HEK293 (cell line): ENCODE measurements at regions not wholly inside any gene's neighbourhood (a gene's known extent, or its start where the extent isn't known, plus 50 kb on each side); places are given as distances from the start of the nearest gene placed in this dataset.

Experiments used
- CTCF ChIA-PET: fragments of 350-600 bp; formaldehyde crosslinking; extraction: SDS; loops from one replicate; lab custom pipeline; 2021; ENCODE audit warnings: antibody characterized with exemption; lab: Yijun Ruan, JAX
- POLR2A ChIA-PET: fragments of 300-600 bp; formaldehyde crosslinking; extraction: SDS; loops from one replicate; lab custom pipeline; 2020; ENCODE audit warnings: antibody characterized with exemption, inconsistent platforms; lab: Yijun Ruan, JAX
- H3K27ac ChIP-seq: fragments of 200-500 bp; sonication (Bioruptor generic); 2 replicates; pipeline ENCODE4 v1.5.1; 2014; ENCODE audit warnings: low read depth, low read length, control low read depth, inconsistent platforms; ENCODE audit errors: extremely low read depth
- H3K36me3 ChIP-seq, 2 experiments: fragments of 200-500 bp in 1 of 2; sonication (Bioruptor generic) in 1 of 2; 1 replicate in 1 of 2; 2 replicates in 1 of 2; pipeline ENCODE4 v1.5.1; 2014 to 2017; ENCODE audit warnings: inconsistent platforms in 2 of 2, low read length in 2 of 2; ENCODE audit not compliant: control insufficient read depth in 2 of 2, insufficient read depth in 1 of 2
- H3K4me1 ChIP-seq: fragments of 200-500 bp; sonication (Bioruptor generic); 2 replicates; pipeline ENCODE4 v1.5.1; 2014; ENCODE audit warnings: mild to moderate bottlenecking, low read length, inconsistent platforms; ENCODE audit not compliant: control insufficient read depth, insufficient read depth
- H3K4me3 ChIP-seq: 2 replicates; pipeline ENCODE4 v1.5.1; 2011; ENCODE audit warnings: low read depth, mild to moderate bottlenecking, control low read depth, low read length, moderate library complexity
- H3K9me3 ChIP-seq: fragments of 200-500 bp; sonication (Bioruptor generic); 2 replicates; pipeline ENCODE4 v1.5.1; 2014; ENCODE audit warnings: low read depth, low read length, inconsistent platforms; ENCODE audit not compliant: control insufficient read depth, insufficient read depth
- ATF2 ChIP-seq: fragments of 450-650 bp; formaldehyde crosslinking; IDR thresholded peaks from 2 replicates; pipeline ENCODE4 v1.5.1; 2016; ENCODE audit warnings: missing biosample characterization, missing genetic modification characterization, low read depth
- EGR2 ChIP-seq: fragments of 450-650 bp; formaldehyde crosslinking; IDR thresholded peaks from 2 replicates; pipeline ENCODE4 v1.5.1; 2016; ENCODE audit warnings: low read depth, missing biosample characterization, missing genetic modification characterization
- HOXD13 ChIP-seq: sonication (generic); formaldehyde crosslinking; IDR thresholded peaks from 2 replicates; pipeline ENCODE4 v1.8.0; 2022; ENCODE audit warnings: missing genetic modification reagents, borderline replicate concordance
- KLF10 ChIP-seq: fragments of 450-650 bp; IDR thresholded peaks from 2 replicates; pipeline ENCODE4 v1.5.1; 2018; ENCODE audit warnings: missing biosample characterization, mild to moderate bottlenecking, missing genetic modification characterization
- KLF7 ChIP-seq: fragments of 450-650 bp; formaldehyde crosslinking; IDR thresholded peaks from 2 replicates; pipeline ENCODE4 v1.5.1; 2016; ENCODE audit warnings: missing biosample characterization, missing genetic modification characterization, borderline replicate concordance
- MEIS1 ChIP-seq: sonication (generic); formaldehyde crosslinking; IDR thresholded peaks from 2 replicates; pipeline ENCODE4 v1.8.1; 2022; ENCODE audit warnings: missing genetic modification reagents, mild to moderate bottlenecking, borderline replicate concordance
- PRDM1 ChIP-seq: fragments of 450-650 bp; formaldehyde crosslinking; IDR thresholded peaks from 2 replicates; pipeline ENCODE4; 2016; ENCODE audit warnings: missing biosample characterization, missing genetic modification characterization
- SCRT2 ChIP-seq: fragments of 450-650 bp; formaldehyde crosslinking; IDR thresholded peaks from 2 replicates; pipeline ENCODE4 v1.5.1; 2016; ENCODE audit warnings: missing biosample characterization, missing genetic modification characterization
- SP2 ChIP-seq: fragments of 450-650 bp; formaldehyde crosslinking; IDR thresholded peaks from 2 replicates; pipeline ENCODE4 v1.5.1; 2016; ENCODE audit warnings: missing biosample characterization, missing genetic modification characterization
- TSHZ1 ChIP-seq: fragments of 450-650 bp; formaldehyde crosslinking; IDR thresholded peaks from 2 replicates; pipeline ENCODE4 v1.5.1; 2016; ENCODE audit warnings: missing biosample characterization, missing genetic modification characterization, borderline replicate concordance
- ZEB2 ChIP-seq: fragments of 450-650 bp; formaldehyde crosslinking; IDR thresholded peaks from 2 replicates; pipeline ENCODE4 v1.5.1; 2016; ENCODE audit warnings: missing biosample characterization, missing genetic modification characterization
- ZNF433 ChIP-seq: fragments of 450-650 bp; formaldehyde crosslinking; IDR thresholded peaks from 2 replicates; pipeline ENCODE4 v1.5.1; 2016; ENCODE audit warnings: missing biosample characterization, missing genetic modification characterization, low read depth
- ZNF513 ChIP-seq: fragments of 450-650 bp; IDR thresholded peaks from 2 replicates; pipeline ENCODE4 v1.5.1; 2018; ENCODE audit warnings: missing biosample characterization, missing genetic modification characterization
- ZNF521 ChIP-seq: fragments of 450-650 bp; formaldehyde crosslinking; IDR thresholded peaks from 2 replicates; pipeline ENCODE4 v1.5.1; 2017; ENCODE audit warnings: missing biosample characterization, mild to moderate bottlenecking, missing genetic modification characterization
- ZNF529 ChIP-seq: fragments of 450-650 bp; formaldehyde crosslinking; IDR thresholded peaks from 2 replicates; pipeline ENCODE4 v1.5.1; 2017; ENCODE audit warnings: missing genetic modification characterization, missing biosample characterization; ENCODE audit not compliant: insufficient replicate concordance
- ZNF791 ChIP-seq: fragments of 450-650 bp; formaldehyde crosslinking; IDR thresholded peaks from 2 replicates; pipeline ENCODE4 v1.5.1; 2016; ENCODE audit warnings: missing biosample characterization, missing genetic modification characterization
- ZNF830 ChIP-seq: fragments of 450-650 bp; IDR thresholded peaks from 2 replicates; pipeline ENCODE4 v1.5.0; 2018; ENCODE audit warnings: missing biosample characterization, missing genetic modification characterization, low read depth, mild to moderate bottlenecking, moderate library complexity
- ZSCAN23 ChIP-seq: fragments of 450-650 bp; formaldehyde crosslinking; IDR thresholded peaks from 2 replicates; pipeline ENCODE4 v1.5.1; 2016; ENCODE audit warnings: missing biosample characterization, missing genetic modification characterization

GRCh38 chr9:115900698-115901097 is 252.9 kb upstream of the PAPPA start:
- no peak overlapping the region for H3K27ac ChIP-seq
- H3K4me1 ChIP-seq, result no peaks in the 10 kb centered on the region
- H3K4me3 ChIP-seq, result no peak overlapping the region
- no peaks in the 10 kb centered on the region for H3K9me3 ChIP-seq
- ChIA-PET POLR2A (no interaction called here), CTCF (interaction anchor here (0.6 to 1.0 kb wide), 4 partner anchors 308 to 791 kb away, joined by 3 to 4 read pairs (median 3); no protein-coding TSS in a partner anchor)
- no peaks in the 10 kb centered on the region for H3K36me3 ChIP-seq
- TF ChIP-seq ATF2 (tag by site-specific recombination), result 0 out of 2 replicates have a peak, but pooled peaks have one; percentile 19
- TF ChIP-seq SCRT2 (tag by site-specific recombination), result no peak

GRCh38 chr9:115910959-115911358 is 242.6 kb upstream of the PAPPA start:
- ChIA-PET POLR2A (no interaction called here), CTCF (interaction anchor here (1.1 to 1.3 kb wide), 2 partner anchors 239 to 317 kb away, joined by 3 to 4 read pairs; no protein-coding TSS in a partner anchor)
- H3K27ac ChIP-seq, result no peak overlapping the region
- no peaks in the 10 kb centered on the region for H3K4me1 ChIP-seq
- H3K4me3 ChIP-seq, result no peak overlapping the region
- no peaks in the 10 kb centered on the region for H3K9me3 ChIP-seq
- TF ChIP-seq TSHZ1, result no peak
- TF ChIP-seq ATF2 (tag by site-specific recombination), result no peak
- no peak for TF ChIP-seq ZEB2 (tag by site-specific recombination)
- no peak for TF ChIP-seq KLF7 (tag by site-specific recombination)
- no peak for TF ChIP-seq ZNF513 (tag by site-specific recombination)
- TF ChIP-seq HOXD13, result no peak
- H3K36me3 ChIP-seq, result no peaks in the 10 kb centered on the region

GRCh38 chr9:115912086-115912485 is 241.5 kb upstream of the PAPPA start:
- no peaks in the 10 kb centered on the region for H3K36me3 ChIP-seq
- no peaks in the 10 kb centered on the region for H3K4me1 ChIP-seq
- POLR2A ChIA-PET, result no interaction called here
- CTCF ChIA-PET, result interaction anchor here (0.6 kb wide), 1 partner anchor 1213 kb away, joined by 3 read pairs; no protein-coding TSS in a partner anchor
- no peak overlapping the region for H3K27ac ChIP-seq
- no peak overlapping the region for H3K4me3 ChIP-seq
- H3K9me3 ChIP-seq, result no peaks in the 10 kb centered on the region
- TF ChIP-seq KLF10 (tag by site-specific recombination) (no peak), ZNF529 (tag by site-specific recombination) (no peak), ZNF433 (no peak), ZNF791 (no peak), MEIS1 (CRISPR knock-in tag) (no peak), ZNF521 (tag by site-specific recombination) (no peak), ZSCAN23 (tag by site-specific recombination) (no peak), SP2 (tag by site-specific recombination) (no peak), PRDM1 (tag by site-specific recombination) (no peak), ZNF830 (tag by site-specific recombination) (no peak), EGR2 (tag by site-specific recombination) (no peak)
- TF ChIP-seq, all 188 proteins: peak for 0
